Mammary epithelial cell (primary cell): ENCODE measurements at regions not wholly inside any gene's neighbourhood (a gene's known extent, or its start where the extent isn't known, plus 50 kb on each side); places are given as distances from the start of the nearest gene placed in this dataset.

ENCODE experiments used
- CTCF ChIP-seq, 2 donors: IDR thresholded peaks in 1 of 2; conservative IDR thresholded peaks in 1 of 2; 2 replicates each; pipeline ENCODE4 v1.5.1; 2011 to 2012; ENCODE audit warnings: inconsistent platforms in 2 of 2, low read length in 2 of 2, mild to moderate bottlenecking in 2 of 2, control low read depth in 1 of 2, low read depth in 1 of 2; ENCODE audit not compliant: insufficient read depth in 1 of 2; ENCODE audit errors: extremely low read depth in 1 of 2
- EZH2 ChIP-seq: IDR thresholded peaks from 2 replicates; pipeline ENCODE4 v1.6.1; 2012; ENCODE audit warnings: low read length, inconsistent platforms, borderline replicate concordance

- no peak for TF ChIP-seq CTCF (conservative IDR thresholded peaks at IDR 0.05 in 1 of 2, IDR thresholded peaks at IDR 0.05 in 1 of 2; ENCODE audit: extremely low read depth in 1 of 2, insufficient read depth in 1 of 2, low read depth in 1 of 2, low read length in 2 of 2)
- no peak for TF ChIP-seq EZH2
These were observed 89.1 kb upstream of the CPSF6 start for GRCh38 chr12:69150083-69150795.
